ENCODE measurements at regions not wholly inside any gene's neighbourhood (a gene's known extent, or its start where the extent isn't known, plus 50 kb on each side); places are given as distances from the start of the nearest gene placed in this dataset.

DNA sequence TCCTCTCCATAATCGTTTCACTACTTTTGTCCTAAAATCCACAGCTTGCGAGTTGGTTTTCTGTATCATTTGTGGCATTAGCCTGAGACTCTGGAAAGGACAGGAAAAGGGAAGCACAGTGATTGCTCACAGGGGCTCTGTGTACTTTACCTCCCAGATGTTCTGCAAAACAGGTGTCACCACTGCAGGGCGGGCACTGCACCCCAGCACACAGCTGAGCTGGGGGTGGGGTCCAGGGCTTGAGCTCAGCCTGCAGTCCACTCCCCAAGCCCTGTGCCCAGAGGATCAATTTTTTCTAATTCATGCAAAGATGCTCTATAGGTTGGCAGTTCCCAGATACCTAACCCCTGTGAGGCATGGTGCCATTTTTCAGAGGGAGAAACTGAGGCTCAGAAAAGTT lies 119.4 kb upstream of the GLI2 start:
- Histone ChIP-seq H3K4me1 (ENCODE audit: control insufficient read depth, insufficient read depth, low read length) (no peaks in the 10 kb centered on the region), H3K27me3 (ENCODE audit: control insufficient read depth, insufficient read depth) (no peaks in the 10 kb centered on the region), H3K27ac (ENCODE audit: low read length) (no peak overlapping the region), H3K9me3 (ENCODE audit: control insufficient read depth, low read length) (no peaks in the 10 kb centered on the region), H3K4me3 (ENCODE audit: low read length) (no peak overlapping the region)
- 96% methylated on average over 3 of the region's 3 CpGs for WGBS
- no peak for DNase-seq
- intact Hi-C loops (cut with DNase I): no loop called here
- ATAC-seq: no peak

DNA sequence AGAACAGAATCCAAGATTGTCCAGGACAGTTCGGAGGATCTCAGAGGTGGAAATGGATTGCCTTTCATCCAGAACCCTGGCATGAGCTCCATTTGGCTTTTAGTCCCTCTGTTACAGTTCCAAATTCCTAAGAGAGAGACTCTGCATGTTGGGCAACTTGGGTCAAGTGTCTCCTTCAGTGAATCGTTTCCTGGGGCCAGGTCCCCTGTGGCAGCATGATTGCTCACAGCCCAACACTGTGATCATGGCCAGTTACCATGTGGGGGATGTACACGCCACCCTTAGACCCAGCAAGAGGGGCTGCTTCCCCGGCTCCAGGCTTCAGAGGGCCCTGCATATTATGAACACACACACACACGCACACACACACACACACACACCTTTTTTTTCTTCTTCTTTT lies 118.6 kb upstream of the GLI2 start:
- no peak for DNase-seq
- peak; percentile 45 to 65 for ATAC-seq
- Histone ChIP-seq H3K9me3 (ENCODE audit: control insufficient read depth, low read length) (no peaks in the 10 kb centered on the region), H3K27ac (ENCODE audit: low read length) (no peak overlapping the region), H3K27me3 (ENCODE audit: control insufficient read depth, insufficient read depth) (no peaks in the 10 kb centered on the region), H3K4me3 (ENCODE audit: low read length) (no peak overlapping the region), H3K4me1 (ENCODE audit: control insufficient read depth, insufficient read depth, low read length) (no peaks in the 10 kb centered on the region)
- 59% methylated on average over 5 of the region's 5 CpGs for WGBS
- intact Hi-C loops (cut with DNase I): no loop called here

DNA sequence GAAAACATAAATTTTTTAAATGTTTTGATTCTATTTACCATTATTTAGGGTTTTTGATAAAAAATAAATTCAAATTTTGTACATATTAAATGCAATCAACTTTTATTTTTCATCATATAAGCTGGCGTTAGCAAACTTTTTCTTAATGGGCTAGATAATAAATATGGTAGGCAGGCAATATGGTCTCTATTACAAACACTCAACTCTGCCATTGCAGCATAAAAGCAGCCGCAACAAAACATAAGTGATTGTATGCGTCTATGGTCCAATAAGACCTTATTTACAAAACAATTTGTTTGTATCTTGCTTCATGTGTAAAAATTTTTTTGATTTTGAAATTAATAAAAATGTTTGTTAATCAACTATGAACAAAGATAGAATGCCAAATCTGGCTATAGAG lies 116.8 kb upstream of the GLI2 start:
- Histone ChIP-seq H3K27me3 (ENCODE audit: control insufficient read depth, insufficient read depth) (no peaks in the 10 kb centered on the region), H3K27ac (ENCODE audit: low read length) (no peak overlapping the region), H3K4me3 (ENCODE audit: low read length) (no peak overlapping the region), H3K9me3 (ENCODE audit: control insufficient read depth, low read length) (no peaks in the 10 kb centered on the region), H3K4me1 (ENCODE audit: control insufficient read depth, insufficient read depth, low read length) (no peaks in the 10 kb centered on the region)
- intact Hi-C loops (cut with DNase I): no loop called here
- ATAC-seq (no peak), DNase-seq (no peak)
- 96% methylated on average over 3 of the region's 3 CpGs for WGBS

DNA sequence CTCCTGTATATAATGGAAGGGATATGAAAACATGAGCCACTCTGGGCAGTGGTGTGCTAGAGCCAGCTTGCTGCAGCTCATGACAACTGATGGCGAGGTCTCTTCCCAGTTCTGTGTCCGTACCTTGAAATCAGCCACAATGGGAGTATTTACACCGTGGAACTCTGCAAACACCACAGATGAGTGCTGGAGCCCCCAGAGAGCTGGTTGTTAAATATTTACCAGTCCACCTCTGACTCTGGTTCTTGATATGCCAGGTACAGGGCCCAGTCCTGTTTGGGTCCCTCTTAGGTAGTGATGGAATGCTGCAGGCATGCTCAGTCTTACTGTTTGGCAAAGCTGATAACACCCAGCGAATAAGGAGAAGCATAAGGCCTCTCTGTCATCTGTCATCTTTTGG lies 116.1 kb upstream of the GLI2 start:
- 89% methylated on average over 4 of the region's 4 CpGs for WGBS
- H3K9me3 ChIP-seq (ENCODE audit: control insufficient read depth, low read length): no peaks in the 10 kb centered on the region
- ATAC-seq (no peak), DNase-seq (no peak)
- no peak overlapping the region for H3K4me3 ChIP-seq (ENCODE audit: low read length)
- H3K4me1 ChIP-seq (ENCODE audit: control insufficient read depth, insufficient read depth, low read length): no peaks in the 10 kb centered on the region
- H3K27ac ChIP-seq (ENCODE audit: low read length): no peak overlapping the region
- no peaks in the 10 kb centered on the region for H3K27me3 ChIP-seq (ENCODE audit: control insufficient read depth, insufficient read depth)
- intact Hi-C loops (cut with DNase I): no loop called here

DNA sequence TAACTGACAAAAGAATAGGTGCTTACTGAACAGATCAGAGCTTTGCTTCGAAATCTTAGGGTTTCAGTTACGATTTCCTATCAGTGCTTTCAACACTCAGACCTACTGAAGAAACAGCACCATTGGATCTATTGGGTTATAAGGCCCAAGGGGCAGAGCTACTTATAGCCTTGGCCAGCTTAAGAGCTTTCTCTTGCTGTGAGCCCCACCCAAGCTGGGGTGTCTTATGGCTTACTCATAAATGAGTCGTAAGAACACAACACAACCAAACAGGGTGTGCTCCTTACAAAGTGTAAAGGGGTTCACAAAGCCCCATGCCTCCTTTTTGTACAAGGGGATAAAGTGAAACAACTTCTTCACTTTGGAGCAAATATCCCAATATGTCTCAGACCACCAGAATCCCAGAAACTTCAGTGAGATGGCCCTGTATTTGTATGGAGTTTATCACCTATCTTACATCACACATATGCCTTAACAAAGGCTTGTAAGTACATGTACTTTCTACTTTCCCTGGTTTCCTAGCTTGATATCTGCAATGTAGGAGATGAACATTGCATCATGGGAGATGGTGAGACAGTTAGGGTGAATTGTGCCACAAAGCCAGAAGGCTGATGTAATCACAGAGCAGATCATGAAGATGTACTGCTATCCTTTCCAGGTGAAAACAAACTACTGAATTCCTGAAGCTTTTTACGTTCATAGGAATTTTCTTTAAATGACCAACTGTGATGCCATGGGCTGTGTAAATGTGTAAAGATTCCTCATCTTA lies 115.5 kb upstream of the GLI2 start:
- H3K4me3 ChIP-seq (ENCODE audit: low read length): no peak overlapping the region
- DNase-seq (no peak), ATAC-seq (no peak)
- intact Hi-C loops (cut with DNase I): no loop called here
- WGBS: 85% methylated on average over 4 of the region's 4 CpGs
- no peaks in the 10 kb centered on the region for H3K27me3 ChIP-seq (ENCODE audit: control insufficient read depth, insufficient read depth)
- H3K27ac ChIP-seq (ENCODE audit: low read length): no peak overlapping the region
- no peaks in the 10 kb centered on the region for H3K9me3 ChIP-seq (ENCODE audit: control insufficient read depth, low read length)
- H3K4me1 ChIP-seq (ENCODE audit: control insufficient read depth, insufficient read depth, low read length): no peaks in the 10 kb centered on the region

DNA sequence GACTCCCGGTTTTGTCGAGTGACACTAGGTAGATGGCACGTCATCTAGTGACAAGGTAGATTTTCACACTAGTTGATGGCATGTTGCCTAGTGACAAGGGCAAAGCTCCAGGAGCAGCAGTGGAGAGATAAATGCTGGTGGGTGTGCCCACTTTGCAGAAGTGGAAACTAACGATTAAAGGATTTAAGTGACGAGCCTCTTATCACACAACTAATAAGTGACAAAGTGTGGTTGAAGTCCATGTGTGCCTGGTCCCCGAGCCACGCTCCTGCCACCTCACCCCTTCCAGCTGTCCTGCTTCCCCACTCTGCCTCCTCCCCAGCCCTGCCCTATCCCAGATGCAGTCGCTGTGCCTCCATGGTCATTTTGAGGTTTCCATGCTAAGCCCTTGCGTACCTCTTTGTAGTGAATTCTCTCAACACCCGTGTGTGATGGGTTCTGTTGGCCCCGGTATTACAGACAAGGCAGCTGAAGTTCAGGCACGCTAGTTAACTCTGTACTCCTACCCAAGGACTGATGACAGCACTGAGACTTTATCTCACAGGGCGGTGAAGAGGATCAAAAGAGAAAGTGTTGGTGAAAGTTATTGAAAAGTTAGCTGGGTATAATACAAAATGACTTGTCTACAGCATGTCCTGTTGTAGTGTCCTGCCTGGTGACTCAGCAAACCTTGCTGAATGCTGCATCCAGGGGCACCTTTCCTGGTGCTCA lies 113.4 kb upstream of the GLI2 start:
- no peaks in the 10 kb centered on the region for H3K4me1 ChIP-seq (ENCODE audit: control insufficient read depth, insufficient read depth, low read length)
- intact Hi-C loops (cut with DNase I): no loop called here
- 53% methylated on average over 13 of the region's 13 CpGs for WGBS
- DNase-seq (no peak), ATAC-seq (peak; percentile 50 to 54)
- no peak overlapping the region for H3K4me3 ChIP-seq (ENCODE audit: low read length)
- no peak overlapping the region for H3K27ac ChIP-seq (ENCODE audit: low read length)
- H3K27me3 ChIP-seq (ENCODE audit: control insufficient read depth, insufficient read depth): no peaks in the 10 kb centered on the region
- no peaks in the 10 kb centered on the region for H3K9me3 ChIP-seq (ENCODE audit: control insufficient read depth, low read length)

DNA sequence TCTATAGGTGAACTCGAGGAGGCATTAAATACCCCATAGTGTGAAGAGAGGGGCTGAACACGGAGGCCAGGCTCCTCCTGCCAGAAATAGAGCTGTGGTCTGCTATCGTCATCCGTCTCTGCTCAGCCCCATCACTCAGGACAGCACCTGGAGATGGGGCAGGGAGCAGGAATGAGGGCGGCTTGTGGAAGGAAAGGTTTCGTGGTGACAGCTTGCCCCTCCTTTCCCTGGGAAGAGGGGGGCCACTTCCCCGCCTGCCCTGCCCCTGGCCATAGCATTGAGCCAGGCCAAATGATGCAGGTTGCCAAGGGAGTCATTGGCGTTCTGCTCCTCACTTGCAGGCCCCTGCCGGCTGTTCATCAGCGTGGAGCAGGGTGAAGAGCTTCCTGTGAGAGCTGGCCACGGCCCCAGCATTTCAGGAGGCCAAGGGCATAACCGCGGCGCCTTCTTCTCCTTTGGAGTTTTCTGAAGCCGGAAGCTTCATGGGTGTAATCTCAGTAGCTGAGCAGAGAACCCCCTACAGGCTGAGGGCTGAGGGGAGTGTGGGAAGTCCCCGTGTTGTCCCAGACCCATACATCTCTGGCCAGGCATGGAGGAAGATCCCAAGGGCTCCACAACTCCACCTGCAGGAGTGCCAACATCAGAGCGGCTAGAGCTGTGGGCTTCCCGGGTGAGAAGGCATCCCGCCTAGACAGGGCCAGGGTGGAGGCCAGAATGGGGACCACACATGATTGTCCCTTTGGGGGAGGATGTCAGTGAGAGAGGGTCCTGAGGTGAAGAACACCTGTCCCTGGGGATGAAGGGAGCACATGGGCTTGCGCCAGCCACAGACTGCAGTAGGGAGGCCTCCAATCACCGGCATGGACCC lies 112.5 kb upstream of the GLI2 start:
- intact Hi-C loops (cut with DNase I): no loop called here
- ATAC-seq (peak; percentile 9 to 12), DNase-seq (no peak)
- Histone ChIP-seq H3K4me1 (ENCODE audit: control insufficient read depth, insufficient read depth, low read length) (no peaks in the 10 kb centered on the region), H3K27ac (ENCODE audit: low read length) (no peak overlapping the region), H3K27me3 (ENCODE audit: control insufficient read depth, insufficient read depth) (no peaks in the 10 kb centered on the region), H3K9me3 (ENCODE audit: control insufficient read depth, low read length) (no peaks in the 10 kb centered on the region), H3K4me3 (ENCODE audit: low read length) (no peak overlapping the region)
- WGBS: 78% methylated on average over 21 of the region's 21 CpGs

DNA sequence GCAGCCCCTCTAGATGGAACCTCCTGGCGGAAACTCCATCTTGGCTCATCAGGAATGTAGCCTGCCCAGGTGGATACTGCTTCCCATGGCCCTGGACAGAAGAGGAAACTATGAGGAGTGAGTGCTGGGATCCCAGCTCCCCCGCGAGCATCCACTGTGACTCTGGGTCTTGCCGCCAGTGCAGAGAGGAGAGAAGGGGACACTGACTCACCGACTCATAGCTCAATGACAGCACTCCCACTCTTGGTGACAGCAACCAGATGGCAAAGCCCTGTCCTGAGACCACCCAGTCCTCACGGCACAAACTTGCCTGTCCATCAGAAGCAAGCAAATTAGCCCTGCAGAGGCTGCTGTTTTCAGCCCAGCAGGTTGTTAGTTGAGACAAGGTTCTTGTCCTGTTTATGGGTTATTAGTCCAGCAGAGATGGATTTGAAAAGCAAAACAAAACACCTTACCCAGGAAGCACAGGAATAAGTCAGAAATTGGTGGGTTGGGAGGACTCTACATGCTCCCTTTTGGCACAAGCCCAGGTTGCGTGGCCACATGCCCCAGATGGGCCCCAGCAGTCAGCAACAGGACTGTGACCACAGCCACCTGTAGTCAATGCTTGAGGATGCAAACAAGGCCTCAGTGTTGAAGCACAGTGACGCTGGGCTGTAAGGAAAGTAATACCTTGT lies 111.5 kb upstream of the GLI2 start:
- WGBS: 73% methylated on average over 8 of the region's 8 CpGs
- Histone ChIP-seq H3K27ac (ENCODE audit: low read length) (no peak overlapping the region), H3K9me3 (ENCODE audit: control insufficient read depth, low read length) (no peaks in the 10 kb centered on the region), H3K27me3 (ENCODE audit: control insufficient read depth, insufficient read depth) (no peaks in the 10 kb centered on the region), H3K4me3 (ENCODE audit: low read length) (no peak overlapping the region), H3K4me1 (ENCODE audit: control insufficient read depth, insufficient read depth, low read length) (no peaks in the 10 kb centered on the region)
- intact Hi-C loops (cut with DNase I): no loop called here
- no peak for DNase-seq
- no peak for ATAC-seq

DNA sequence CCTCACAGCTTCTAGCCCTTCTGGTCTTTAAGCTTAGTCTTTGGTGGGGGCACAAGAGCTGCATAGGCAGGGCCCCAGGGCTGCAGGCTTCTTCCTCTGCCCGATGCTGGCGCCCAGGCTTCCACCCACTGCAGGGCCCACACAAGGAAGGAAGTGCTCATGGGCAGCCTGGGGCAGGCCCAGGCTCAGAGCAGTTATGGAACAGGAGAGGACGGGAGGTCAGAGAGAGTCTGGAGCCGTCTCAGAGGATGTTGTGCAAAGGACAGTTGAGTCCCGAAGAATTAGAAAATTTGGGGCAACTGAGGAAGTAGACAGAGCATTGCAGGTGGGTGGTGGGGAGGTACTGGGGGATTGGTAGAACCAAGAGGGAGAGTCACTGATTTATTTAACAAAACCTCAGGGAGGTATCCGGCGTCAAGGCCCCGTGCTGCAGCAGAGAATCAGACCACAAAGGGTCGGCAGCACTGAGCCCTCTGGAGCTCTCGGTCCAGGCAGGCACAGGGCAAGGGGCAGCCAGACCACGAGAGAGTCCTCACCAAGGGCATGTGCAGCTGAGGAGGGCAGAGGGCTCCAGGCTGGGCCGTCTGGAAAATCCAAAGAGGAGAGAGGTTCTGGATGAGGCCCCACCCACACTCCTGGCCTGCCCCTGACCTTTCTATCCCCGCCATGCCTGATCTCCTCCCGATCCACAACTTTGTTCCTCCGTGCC lies 110.8 kb upstream of the GLI2 start:
- DNase-seq: no peak
- H3K27ac ChIP-seq (ENCODE audit: low read length): no peak overlapping the region
- no peak for ATAC-seq
- WGBS: 78% methylated on average over 15 of the region's 15 CpGs
- H3K4me3 ChIP-seq (ENCODE audit: low read length): no peak overlapping the region
- no peaks in the 10 kb centered on the region for H3K4me1 ChIP-seq (ENCODE audit: control insufficient read depth, insufficient read depth, low read length)
- no peaks in the 10 kb centered on the region for H3K9me3 ChIP-seq (ENCODE audit: control insufficient read depth, low read length)
- H3K27me3 ChIP-seq (ENCODE audit: control insufficient read depth, insufficient read depth): no peaks in the 10 kb centered on the region
- intact Hi-C loops (cut with DNase I): no loop called here

DNA sequence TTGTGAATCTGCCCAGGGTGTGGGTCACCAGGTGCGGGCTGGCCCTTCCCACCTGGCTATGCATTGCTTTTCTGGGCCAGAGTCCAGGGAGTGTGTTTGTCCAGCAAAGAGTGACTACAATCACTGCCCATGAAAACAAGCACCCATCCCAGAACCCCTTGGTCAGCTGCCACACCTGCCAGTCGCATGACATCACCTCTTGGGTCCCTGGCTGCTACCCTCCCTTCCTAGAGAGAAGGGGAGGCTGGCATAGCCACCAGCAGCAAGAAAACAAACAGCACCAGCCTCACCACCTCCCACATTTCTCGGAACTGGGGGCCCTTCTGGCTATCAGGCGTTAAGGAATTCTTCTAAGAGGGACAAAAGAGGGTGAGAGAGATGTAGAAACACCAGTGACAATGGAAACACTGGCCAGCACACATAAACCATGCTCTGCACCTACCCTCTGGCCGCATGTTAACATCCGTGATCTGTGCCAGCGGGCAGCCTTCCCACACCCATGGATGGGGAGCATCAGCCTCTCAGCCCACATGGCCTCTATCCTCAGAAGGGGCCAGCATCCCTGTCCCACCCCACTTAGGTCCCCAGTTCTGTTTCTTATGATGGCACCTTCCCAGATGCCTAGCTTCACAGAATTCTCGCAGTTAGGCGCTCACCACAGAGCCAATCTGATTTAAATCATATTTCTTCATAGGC lies 109.7 kb upstream of the GLI2 start:
- no peak overlapping the region for H3K4me3 ChIP-seq (ENCODE audit: low read length)
- intact Hi-C loops (cut with DNase I): no loop called here
- WGBS: 81% methylated on average over 9 of the region's 9 CpGs
- H3K9me3 ChIP-seq (ENCODE audit: control insufficient read depth, low read length): no peaks in the 10 kb centered on the region
- DNase-seq: no peak
- no peak for ATAC-seq
- no peaks in the 10 kb centered on the region for H3K4me1 ChIP-seq (ENCODE audit: control insufficient read depth, insufficient read depth, low read length)
- no peaks in the 10 kb centered on the region for H3K27me3 ChIP-seq (ENCODE audit: control insufficient read depth, insufficient read depth)
- H3K27ac ChIP-seq (ENCODE audit: low read length): no peak overlapping the region
